ENCODE measurements at regions not wholly inside any gene's neighbourhood (a gene's known extent, or its start where the extent isn't known, plus 50 kb on each side); places are given as distances from the start of the nearest gene placed in this dataset.
A peak's percentile ranks its signal among the peaks of the same experiment; 100 is the strongest.

DNA sequence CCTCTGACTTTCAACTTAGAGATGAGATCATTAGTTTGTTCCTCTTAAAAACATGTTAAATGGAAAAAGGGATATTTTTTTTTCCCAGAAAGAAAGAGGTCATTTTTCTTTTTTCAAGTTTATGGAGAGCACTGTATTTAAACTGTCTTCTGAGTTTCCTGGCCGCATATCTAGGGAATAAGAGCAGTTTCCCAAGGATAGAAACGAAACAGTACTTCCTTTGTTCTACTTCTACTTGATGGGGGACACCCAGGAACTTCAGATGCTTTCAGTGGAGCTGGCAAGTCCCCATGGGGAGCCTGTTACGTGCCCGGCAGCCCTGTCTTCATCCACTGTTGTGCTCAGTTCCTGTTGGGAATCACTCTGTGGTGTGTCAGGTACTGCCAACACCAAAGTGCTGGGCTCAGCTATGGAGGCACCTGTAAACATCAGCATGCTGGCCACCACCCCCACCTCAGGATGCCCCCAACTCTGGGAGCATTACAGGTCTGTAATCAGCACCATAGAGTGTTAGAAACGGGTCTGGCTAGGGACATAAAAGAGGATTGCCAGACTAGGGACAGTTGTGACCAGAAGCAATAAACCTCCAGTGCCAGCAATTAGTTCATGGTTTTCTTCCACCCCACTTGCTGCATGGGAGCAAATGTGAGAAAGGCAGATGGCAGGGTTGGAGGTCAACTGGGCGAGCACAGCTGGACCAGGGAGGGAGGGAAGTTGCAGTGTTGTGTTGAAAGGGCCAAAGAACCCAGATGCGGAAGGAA is 221.7 kb upstream of the ECI2 start:
- H3K27ac ChIP-seq, result no peak overlapping the region

DNA sequence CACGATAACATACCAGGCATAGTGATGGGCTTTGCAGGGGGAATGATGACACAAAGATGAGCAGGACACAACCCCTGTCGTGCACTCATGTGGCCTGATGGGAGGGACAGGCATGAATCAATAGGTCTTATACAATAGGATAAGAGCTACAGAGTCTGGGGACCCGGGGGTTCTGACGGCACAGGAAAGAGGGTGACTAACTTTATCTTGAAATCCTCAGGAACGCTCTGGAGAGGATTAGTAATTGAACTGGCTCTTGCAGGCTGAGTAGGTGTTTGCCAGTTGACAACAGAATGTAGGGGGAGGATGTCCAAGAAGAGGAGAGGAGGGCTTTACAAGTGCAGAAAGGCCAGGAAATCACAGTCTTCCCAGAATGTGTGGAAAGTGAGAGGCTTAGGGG is 219.9 kb upstream of the ECI2 start:
- no peak for ATAC-seq
- TF ChIP-seq, protein P1, sequence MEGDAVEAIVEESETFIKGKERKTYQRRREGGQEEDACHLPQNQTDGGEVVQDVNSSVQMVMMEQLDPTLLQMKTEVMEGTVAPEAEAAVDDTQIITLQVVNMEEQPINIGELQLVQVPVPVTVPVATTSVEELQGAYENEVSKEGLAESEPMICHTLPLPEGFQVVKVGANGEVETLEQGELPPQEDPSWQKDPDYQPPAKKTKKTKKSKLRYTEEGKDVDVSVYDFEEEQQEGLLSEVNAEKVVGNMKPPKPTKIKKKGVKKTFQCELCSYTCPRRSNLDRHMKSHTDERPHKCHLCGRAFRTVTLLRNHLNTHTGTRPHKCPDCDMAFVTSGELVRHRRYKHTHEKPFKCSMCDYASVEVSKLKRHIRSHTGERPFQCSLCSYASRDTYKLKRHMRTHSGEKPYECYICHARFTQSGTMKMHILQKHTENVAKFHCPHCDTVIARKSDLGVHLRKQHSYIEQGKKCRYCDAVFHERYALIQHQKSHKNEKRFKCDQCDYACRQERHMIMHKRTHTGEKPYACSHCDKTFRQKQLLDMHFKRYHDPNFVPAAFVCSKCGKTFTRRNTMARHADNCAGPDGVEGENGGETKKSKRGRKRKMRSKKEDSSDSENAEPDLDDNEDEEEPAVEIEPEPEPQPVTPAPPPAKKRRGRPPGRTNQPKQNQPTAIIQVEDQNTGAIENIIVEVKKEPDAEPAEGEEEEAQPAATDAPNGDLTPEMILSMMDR (IDR thresholded peaks at IDR 0.05), result no peak
- Histone ChIP-seq H3K36me3 (no peaks in the 10 kb centered on the region), H3K27me3 (ENCODE audit: low read depth) (no peaks in the 10 kb centered on the region), H3K27ac (no peak overlapping the region), H3K4me1 (peaks cover 27% of the 10 kb centered on the region), H3K4me3 (no peak overlapping the region), H3K9me3 (no peaks in the 10 kb centered on the region)
- intact Hi-C loops (cut with DNase I), result no loop called here
- DNase-seq, result no peak

More for the DNA sequence above, 221.7 kb upstream of the ECI2 start:
- Histone ChIP-seq H3K36me3 (no peaks in the 10 kb centered on the region), H3K4me1 (peaks cover 14% of the 10 kb centered on the region), H3K4me3 (no peak overlapping the region), H3K9me3 (no peaks in the 10 kb centered on the region), H3K27me3 (ENCODE audit: low read depth) (no peaks in the 10 kb centered on the region)
- DNase-seq (no peak), ATAC-seq (no peak)
- TF ChIP-seq, protein P1 (IDR thresholded peaks at IDR 0.05), result no peak
- intact Hi-C loops (cut with DNase I), result no loop called here

DNA sequence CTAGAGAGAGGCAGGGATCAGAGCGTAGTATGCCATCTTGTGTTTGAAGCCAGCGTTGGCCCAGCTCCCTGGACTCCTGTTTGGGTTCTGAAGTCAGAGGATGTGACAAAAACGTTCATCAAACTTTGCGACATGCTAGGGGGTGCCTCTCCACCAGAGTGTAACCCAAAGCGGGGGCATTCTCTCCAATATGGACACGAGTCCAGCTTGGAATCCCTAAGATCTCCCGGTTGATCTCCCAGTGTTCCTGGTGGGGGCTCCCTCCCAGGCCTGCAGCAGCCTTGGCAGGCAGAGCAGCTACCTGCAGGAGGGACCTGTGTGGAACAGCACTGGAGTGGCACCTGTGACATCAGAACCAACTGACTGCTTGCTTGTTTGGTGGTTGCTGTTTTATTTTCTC is 218.8 kb upstream of the ECI2 start:
- H3K27me3 ChIP-seq (ENCODE audit: low read depth), result no peaks in the 10 kb centered on the region
- H3K36me3 ChIP-seq, result no peaks in the 10 kb centered on the region
- intact Hi-C loops (cut with DNase I), result no loop called here
- H3K4me3 ChIP-seq, result no peak overlapping the region
- TF ChIP-seq, protein P1 (IDR thresholded peaks at IDR 0.05), result no peak
- no peak for DNase-seq
- H3K4me1 ChIP-seq, result peaks cover 28% of the 10 kb centered on the region
- no peaks in the 10 kb centered on the region for H3K9me3 ChIP-seq
- ATAC-seq, result no peak
- no peak overlapping the region for H3K27ac ChIP-seq

DNA sequence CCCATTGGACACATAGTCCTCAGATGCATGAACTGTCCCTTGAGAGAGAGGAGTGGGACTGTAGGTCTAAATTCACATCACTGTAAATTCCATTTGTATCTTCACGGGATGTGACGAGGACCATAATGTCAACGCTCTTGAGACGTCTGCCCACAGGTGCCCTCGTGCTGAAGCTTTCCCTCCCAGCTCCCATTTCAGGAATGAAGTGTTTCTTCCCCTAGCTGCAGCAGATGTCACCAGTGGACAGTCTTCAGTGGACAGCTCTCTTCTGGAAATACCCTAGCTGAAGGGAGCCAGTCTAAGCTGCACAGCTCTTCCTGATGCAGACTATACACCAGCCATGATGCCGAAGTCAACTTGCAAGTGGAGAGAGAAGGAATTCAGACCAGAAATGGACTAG is 217.4 kb upstream of the ECI2 start:
- H3K27ac ChIP-seq, result no peak overlapping the region

DNA sequence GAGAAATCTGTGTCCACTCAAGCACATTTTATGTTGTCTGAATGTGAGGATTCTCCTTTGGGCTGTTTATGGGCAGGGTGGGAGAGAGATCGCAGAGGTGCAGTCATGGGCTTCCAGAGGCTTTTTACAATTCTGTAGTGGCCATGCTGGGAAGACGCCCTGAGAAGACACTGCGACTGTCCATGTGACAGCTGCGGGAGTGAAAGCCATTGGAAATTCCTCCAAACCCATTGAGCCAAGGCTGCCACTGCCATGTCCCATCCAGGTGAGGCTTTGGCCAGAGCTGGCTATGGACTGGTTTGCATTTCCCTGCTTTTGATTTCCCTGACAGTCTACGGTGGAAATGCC is 216.9 kb upstream of the ECI2 start:
- no peak for DNase-seq

More for the DNA sequence above, 217.4 kb upstream of the ECI2 start:
- H3K9me3 ChIP-seq, result no peaks in the 10 kb centered on the region
- H3K36me3 ChIP-seq, result no peaks in the 10 kb centered on the region
- no peak for ATAC-seq
- intact Hi-C loops (cut with DNase I), result no loop called here
- no peaks in the 10 kb centered on the region for H3K27me3 ChIP-seq (ENCODE audit: low read depth)
- H3K4me3 ChIP-seq, result no peak overlapping the region
- peaks cover 23% of the 10 kb centered on the region for H3K4me1 ChIP-seq
- TF ChIP-seq, protein P1 (IDR thresholded peaks at IDR 0.05), result no peak
- DNase-seq, result no peak

More for the DNA sequence above, 216.9 kb upstream of the ECI2 start:
- peak in 1 of 2 donors; percentile 4 for ATAC-seq
- H3K9me3 ChIP-seq, result no peaks in the 10 kb centered on the region
- TF ChIP-seq, protein P1 (IDR thresholded peaks at IDR 0.05), result no peak
- H3K27me3 ChIP-seq (ENCODE audit: low read depth), result no peaks in the 10 kb centered on the region
- peak overlapping the region; percentile 12 for H3K4me3 ChIP-seq
- intact Hi-C loops (cut with DNase I), result no loop called here
- peak overlapping the region; percentile 46 for H3K27ac ChIP-seq
- H3K36me3 ChIP-seq, result no peaks in the 10 kb centered on the region
- H3K4me1 ChIP-seq, result peaks cover 23% of the 10 kb centered on the region
